ENCODE measurements at regions not wholly inside any gene's neighbourhood (a gene's known extent, or its start where the extent isn't known, plus 50 kb on each side); places are given as distances from the start of the nearest gene placed in this dataset.

DNA sequence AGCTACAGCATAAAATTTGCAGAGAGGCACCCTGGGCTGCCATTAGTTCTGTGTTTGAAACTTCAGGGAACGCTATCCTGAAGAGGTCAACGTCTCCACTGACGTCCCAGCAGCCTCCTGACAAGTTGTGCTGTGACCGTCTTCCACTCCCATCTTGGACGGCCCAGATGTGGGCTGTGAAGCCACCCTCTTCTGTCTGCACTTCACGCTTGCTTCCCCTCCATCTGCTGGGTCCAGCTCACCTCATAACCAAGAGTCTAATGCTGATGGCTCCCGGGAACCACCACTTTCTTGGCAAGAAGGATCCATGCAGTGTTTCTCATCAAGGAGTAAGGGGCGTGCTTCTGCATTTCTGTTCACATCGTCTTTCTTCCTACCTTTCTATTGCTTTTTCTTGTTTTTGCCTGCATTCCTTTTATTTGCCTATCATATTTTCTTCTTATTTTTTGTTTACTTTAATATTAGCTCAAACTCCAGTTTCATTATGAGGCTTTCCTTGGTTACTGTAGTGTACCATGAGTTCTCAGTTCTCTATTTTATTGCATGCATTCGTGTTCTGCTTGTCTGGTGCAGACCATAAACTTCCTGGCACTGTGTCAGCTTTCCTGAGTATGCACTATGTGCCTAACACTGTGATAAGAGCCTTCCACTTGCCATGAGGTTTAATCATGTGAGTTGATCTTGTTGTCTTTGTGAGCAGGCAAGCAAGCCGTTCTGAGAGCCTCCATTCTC, 631.8 kb upstream of the RAB6C start:
- DNase-seq (ENCODE audit: low read depth, low spot score) = no peak

DNA sequence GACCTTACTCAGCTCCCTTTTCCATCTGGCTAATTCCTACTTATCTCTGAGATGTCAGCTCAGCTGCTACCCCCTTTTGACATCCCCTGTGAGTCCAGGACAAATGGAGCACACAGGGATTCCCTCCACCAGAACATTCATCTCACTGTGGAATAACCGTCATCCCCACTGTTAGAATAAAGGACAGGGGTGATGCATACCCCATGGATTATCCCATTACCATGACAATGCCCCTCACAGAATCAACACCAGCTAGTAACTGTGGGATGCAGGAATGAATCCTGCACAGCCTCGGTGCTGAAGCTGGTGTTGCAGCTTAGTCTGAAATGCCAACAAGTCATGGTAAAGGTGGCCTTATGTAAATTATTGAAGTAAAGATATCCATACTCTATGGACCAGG, 624.8 kb upstream of the RAB6C start:
- no peak for DNase-seq (ENCODE audit: low read depth, low spot score)
- no peak overlapping the region for H3K27ac ChIP-seq

More for the DNA sequence above, 631.8 kb upstream of the RAB6C start:
- H3K27ac ChIP-seq = no peak overlapping the region

DNA sequence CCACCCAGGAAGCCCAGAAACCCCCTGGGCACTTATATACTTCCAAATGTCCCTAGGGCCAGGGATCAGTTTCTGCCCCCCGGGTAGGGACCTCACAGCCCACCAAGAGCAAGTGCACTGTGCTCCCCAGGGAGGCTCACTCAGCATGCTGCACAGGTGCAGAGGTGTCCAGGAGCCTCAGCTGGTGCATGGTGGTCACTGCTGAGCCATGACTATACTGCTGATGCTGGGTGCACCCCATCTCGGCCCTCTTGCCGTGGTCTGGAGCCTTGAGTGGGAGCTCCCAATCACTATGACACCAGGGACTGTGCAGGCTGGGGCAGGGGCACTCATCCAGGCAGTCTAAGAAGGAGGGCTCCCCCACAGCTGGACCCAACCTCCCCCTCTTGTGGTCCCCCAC, 617.8 kb upstream of the RAB6C start:
- no peak overlapping the region for H3K27ac ChIP-seq
- DNase-seq (ENCODE audit: low read depth, low spot score) = no peak

- DNase-seq (ENCODE audit: low read depth, low spot score) = no peak
- no peak overlapping the region for H3K27ac ChIP-seq
Observed at GRCh38 chr2:129366263-129366662, 613.2 kb upstream of the RAB6C start.

DNA sequence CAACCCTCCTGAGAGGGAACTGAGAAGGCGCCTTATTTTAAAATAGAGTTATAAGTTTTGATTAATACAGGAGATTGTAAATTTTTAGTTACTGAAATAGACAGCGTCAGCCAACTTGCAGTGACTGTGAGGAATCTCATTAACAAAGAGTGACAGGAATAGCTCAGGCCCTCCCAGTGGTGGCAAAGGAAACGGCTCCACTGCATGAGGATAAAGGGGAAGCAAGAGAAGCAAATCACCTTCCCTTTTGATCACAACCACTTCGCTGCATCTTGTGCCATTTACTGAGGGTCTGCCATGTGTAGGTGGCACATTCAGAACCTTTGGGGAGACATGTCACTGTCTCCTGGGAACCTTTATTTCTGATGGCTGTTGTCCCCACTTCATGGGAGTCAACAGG, 612.4 kb upstream of the RAB6C start:
- H3K27ac ChIP-seq = no peak overlapping the region
- DNase-seq (ENCODE audit: low read depth, low spot score) = no peak

GRCh38 chr2:129369437-129369836, 610.0 kb upstream of the RAB6C start:
- no peak overlapping the region for H3K27ac ChIP-seq
- DNase-seq (ENCODE audit: low read depth, low spot score) = no peak

GRCh38 chr2:129374452-129374851, 605.0 kb upstream of the RAB6C start:
- H3K27ac ChIP-seq = no peak overlapping the region
- no peak for DNase-seq (ENCODE audit: low read depth, low spot score)

GRCh38 chr2:129375632-129376425, 603.6 kb upstream of the RAB6C start:
- H3K27ac ChIP-seq = no peak overlapping the region
- no peak for DNase-seq (ENCODE audit: low read depth, low spot score)

- DNase-seq (ENCODE audit: low read depth, low spot score) = no peak
- H3K27ac ChIP-seq = no peak overlapping the region
Observed at GRCh38 chr2:129376426-129377077, 602.9 kb upstream of the RAB6C start.

- H3K27ac ChIP-seq = no peak overlapping the region
- DNase-seq (ENCODE audit: low read depth, low spot score) = no peak
Observed at GRCh38 chr2:129377078-129377469, 602.4 kb upstream of the RAB6C start.

DNA sequence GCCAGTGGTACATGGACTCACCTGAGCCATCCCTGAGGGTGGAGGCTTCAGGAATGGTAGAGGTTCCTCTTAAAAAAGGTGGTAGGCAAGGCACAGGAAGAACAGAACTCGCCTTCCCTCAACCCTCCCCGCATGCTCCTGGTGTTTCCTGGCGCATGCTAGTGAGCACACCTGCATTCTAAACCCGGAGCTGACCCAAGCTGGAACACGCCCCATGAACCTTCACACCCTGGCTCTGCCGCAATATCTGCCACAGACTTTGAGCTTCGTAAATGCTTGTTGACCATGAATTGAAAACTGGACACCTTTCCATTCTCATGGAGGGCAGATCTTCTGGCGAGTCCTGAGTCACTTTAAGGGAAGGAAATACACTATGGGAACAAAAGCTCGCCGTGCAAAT, 601.3 kb upstream of the RAB6C start:
- DNase-seq (ENCODE audit: low read depth, low spot score) = no peak

GRCh38 chr2:129379411-129379810, 600.1 kb upstream of the RAB6C start:
- no peak overlapping the region for H3K27ac ChIP-seq
- DNase-seq (ENCODE audit: low read depth, low spot score) = no peak

More for the DNA sequence above, 601.3 kb upstream of the RAB6C start:
- no peak overlapping the region for H3K27ac ChIP-seq

- H3K27ac ChIP-seq = no peak overlapping the region
- DNase-seq (ENCODE audit: low read depth, low spot score) = no peak
Observed at GRCh38 chr2:129381789-129382188, 597.7 kb upstream of the RAB6C start.

DNA sequence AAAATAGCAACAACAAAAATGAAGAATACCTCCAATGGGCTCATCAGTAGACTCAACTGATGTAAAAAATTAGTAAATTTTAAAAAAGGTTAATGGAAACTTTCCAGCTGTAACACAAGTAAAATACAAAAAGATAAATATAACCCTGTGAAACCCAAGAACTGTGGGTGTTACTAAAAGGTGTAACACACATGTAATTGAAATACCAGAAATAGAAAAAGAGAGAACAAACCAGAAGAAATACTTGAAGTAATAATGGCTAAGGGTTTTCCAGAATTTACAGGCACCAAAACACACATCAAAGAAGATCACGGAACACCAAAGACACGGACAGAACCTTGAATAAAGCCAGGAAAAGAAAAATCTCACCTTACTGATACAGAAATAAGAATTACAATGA, 590.6 kb upstream of the RAB6C start:
- DNase-seq (ENCODE audit: low read depth, low spot score) = no peak
- no peak overlapping the region for H3K27ac ChIP-seq

DNA sequence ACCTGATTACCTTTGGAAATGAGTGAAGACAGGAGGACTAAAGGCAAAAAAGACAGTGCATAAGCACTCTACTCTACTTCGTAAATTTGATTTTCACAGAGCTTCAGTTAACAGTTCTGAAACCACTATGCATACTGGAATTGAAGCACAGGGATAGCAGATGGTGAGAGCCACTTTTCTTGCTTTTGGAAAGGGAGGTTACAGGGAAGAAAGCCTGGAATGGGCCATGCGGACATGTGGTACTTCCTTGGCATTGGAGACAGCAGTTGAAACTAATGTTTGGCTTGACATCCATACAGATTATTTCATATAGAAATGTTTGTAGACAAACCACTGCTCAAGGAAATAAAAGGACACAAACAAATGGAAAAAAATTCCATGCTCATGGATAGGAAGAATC, 585.6 kb upstream of the RAB6C start:
- DNase-seq (ENCODE audit: low read depth, low spot score) = no peak
- no peak overlapping the region for H3K27ac ChIP-seq

- DNase-seq (ENCODE audit: low read depth, low spot score) = peak; percentile 16
- H3K27ac ChIP-seq = no peak overlapping the region
Observed at GRCh38 chr2:129396980-129397599, 582.4 kb upstream of the RAB6C start.

GRCh38 chr2:129400826-129401225, 578.6 kb upstream of the RAB6C start:
- DNase-seq (ENCODE audit: low read depth, low spot score) = no peak
- no peak overlapping the region for H3K27ac ChIP-seq

GRCh38 chr2:129402076-129402475, 577.4 kb upstream of the RAB6C start:
- H3K27ac ChIP-seq = no peak overlapping the region
- no peak for DNase-seq (ENCODE audit: low read depth, low spot score)

- H3K27ac ChIP-seq = no peak overlapping the region
- DNase-seq (ENCODE audit: low read depth, low spot score) = no peak
Observed at GRCh38 chr2:129404000-129404685, 575.3 kb upstream of the RAB6C start.

DNA sequence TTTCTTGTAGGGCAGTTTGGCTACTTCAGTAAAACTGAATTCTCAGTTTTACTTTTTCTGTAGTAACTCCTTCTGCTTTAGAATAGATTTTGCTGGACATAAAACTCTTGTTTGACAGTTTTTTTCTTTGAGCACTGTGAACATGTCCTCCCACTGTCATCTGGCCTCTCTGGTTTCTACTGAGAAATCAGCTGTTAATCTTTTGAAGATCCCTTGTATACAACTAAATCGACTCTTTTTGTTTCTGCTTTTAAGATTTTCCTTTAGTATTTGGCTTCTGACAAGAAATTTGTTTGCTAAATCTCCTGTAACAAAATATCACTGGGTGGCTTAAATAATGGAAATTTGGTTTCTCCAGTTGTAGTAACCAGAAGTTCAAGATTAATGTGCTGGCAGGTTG, 570.9 kb upstream of the RAB6C start:
- H3K27ac ChIP-seq = no peak overlapping the region
- DNase-seq (ENCODE audit: low read depth, low spot score) = no peak

Data from epithelial cell of prostate (primary cell).